Kidney (tissue), 13 donors: ENCODE measurements at regions not wholly inside any gene's neighbourhood (a gene's known extent, or its start where the extent isn't known, plus 50 kb on each side); places are given as distances from the start of the nearest gene placed in this dataset.

Experiments used
- DNase-seq, 5 donors: peaks; one replicate each; pipeline ENCODE4 v3.0.0-alpha.2; 2013 to 2020
- FAIRE-seq: peaks from 2 replicates; lab custom pipeline; 2012; peaks lifted over from hg19 to GRCh38; lab: Jason Lieb, UNC
- H3K27ac ChIP-seq, 2 donors: one replicate each; pipeline ENCODE4 v1.7.0; 2013; ENCODE audit warnings: low read depth in 2 of 2, low read length in 2 of 2, inconsistent platforms in 1 of 2
- H3K27me3 ChIP-seq: one replicate; pipeline ENCODE4 v1.7.1; 2013; ENCODE audit warnings: low read length, inconsistent platforms; ENCODE audit not compliant: control insufficient read depth, insufficient read depth
- H3K36me3 ChIP-seq, 3 donors: one replicate each; pipeline versions ENCODE4 v1.7.0 to v1.7.1; 2013; ENCODE audit warnings: low read length in 3 of 3, control low read depth in 1 of 3, inconsistent platforms in 1 of 3; ENCODE audit not compliant: insufficient read depth in 3 of 3, control insufficient read depth in 2 of 3
- H3K4me1 ChIP-seq, 3 donors: one replicate each; pipeline versions ENCODE4 v1.7.0 to v1.7.1; 2013; ENCODE audit warnings: low read length in 3 of 3, inconsistent platforms in 1 of 3, low read depth in 1 of 3; ENCODE audit not compliant: control insufficient read depth in 2 of 3, insufficient read depth in 2 of 3
- H3K4me3 ChIP-seq, 3 donors: one replicate each; pipeline versions ENCODE4 v1.7.0 to v1.8.1; 2013; ENCODE audit warnings: low read length in 3 of 3, control low read depth in 1 of 3, inconsistent platforms in 1 of 3
- H3K9ac ChIP-seq, 3 donors: one replicate each; pipeline versions ENCODE4 v1.7.0 to v1.7.1; 2013; ENCODE audit warnings: low read length in 3 of 3, control low read depth in 1 of 3, inconsistent platforms in 1 of 3
- H3K9me3 ChIP-seq, 3 donors: one replicate each; pipeline versions ENCODE4 v1.7.0 to v1.7.1; 2013; ENCODE audit warnings: low read length in 3 of 3, control low read depth in 1 of 3, inconsistent platforms in 1 of 3; ENCODE audit not compliant: control insufficient read depth in 2 of 3, insufficient read depth in 1 of 3
- intact Hi-C: fragments of 100-400 bp; cut with DNase I; formaldehyde crosslinking; loops from one replicate; pipeline ENCODE4 v1.11.1; 2022
- TF ChIP-seq, protein P1 (sequence below): IDR thresholded peaks from 3 replicates; pipeline ENCODE4 v1.5.1; 2012; ENCODE audit warnings: mild to moderate bottlenecking, moderate library complexity, borderline replicate concordance; ENCODE audit not compliant: insufficient read depth; ENCODE audit errors: extremely low read depth
- donor health status: control.
- donor health status: control.
- donor health status: control.
- donor health status: control.
- donor health status: control.
- donor health status: DM: yes; HTN: yes; CAD: no.
- donor health status: Normal renal cell carcinoma (clear cell type).

DNA sequence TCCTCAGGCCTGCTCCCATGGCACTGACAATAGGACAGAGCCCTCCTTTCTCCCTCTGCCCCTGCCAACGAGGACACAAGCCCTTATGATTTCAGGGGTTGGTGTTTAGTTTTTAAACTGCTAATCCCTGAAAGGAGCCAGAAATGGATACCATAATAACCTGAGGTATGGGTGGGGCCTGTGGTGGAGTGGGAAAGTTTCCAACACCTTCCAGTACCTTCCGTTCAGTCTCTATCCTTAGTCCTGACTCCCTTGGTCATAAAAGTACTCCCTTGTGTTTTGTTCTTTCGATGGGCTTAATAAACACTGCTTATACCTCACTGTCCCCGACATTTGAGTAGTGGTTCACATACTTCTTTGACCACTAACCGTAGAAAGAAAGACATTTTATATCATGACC lies 141.8 kb upstream of the MAGI3 start:
- Histone ChIP-seq H3K27ac (no peak overlapping the region), H3K36me3 (no peaks in the 10 kb centered on the region), H3K4me3 (no peak overlapping the region), H3K27me3 (no peaks in the 10 kb centered on the region), H3K9ac (no peak overlapping the region), H3K9me3 (no peaks in the 10 kb centered on the region), H3K4me1 (peaks cover 2 to 5% (median 5%) of the 10 kb centered on the region in 3 donors)
- FAIRE-seq = no peak
- DNase-seq = no peak
- intact Hi-C loops = no loop called here
- TF ChIP-seq, protein P1, sequence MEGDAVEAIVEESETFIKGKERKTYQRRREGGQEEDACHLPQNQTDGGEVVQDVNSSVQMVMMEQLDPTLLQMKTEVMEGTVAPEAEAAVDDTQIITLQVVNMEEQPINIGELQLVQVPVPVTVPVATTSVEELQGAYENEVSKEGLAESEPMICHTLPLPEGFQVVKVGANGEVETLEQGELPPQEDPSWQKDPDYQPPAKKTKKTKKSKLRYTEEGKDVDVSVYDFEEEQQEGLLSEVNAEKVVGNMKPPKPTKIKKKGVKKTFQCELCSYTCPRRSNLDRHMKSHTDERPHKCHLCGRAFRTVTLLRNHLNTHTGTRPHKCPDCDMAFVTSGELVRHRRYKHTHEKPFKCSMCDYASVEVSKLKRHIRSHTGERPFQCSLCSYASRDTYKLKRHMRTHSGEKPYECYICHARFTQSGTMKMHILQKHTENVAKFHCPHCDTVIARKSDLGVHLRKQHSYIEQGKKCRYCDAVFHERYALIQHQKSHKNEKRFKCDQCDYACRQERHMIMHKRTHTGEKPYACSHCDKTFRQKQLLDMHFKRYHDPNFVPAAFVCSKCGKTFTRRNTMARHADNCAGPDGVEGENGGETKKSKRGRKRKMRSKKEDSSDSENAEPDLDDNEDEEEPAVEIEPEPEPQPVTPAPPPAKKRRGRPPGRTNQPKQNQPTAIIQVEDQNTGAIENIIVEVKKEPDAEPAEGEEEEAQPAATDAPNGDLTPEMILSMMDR = no peak

DNA sequence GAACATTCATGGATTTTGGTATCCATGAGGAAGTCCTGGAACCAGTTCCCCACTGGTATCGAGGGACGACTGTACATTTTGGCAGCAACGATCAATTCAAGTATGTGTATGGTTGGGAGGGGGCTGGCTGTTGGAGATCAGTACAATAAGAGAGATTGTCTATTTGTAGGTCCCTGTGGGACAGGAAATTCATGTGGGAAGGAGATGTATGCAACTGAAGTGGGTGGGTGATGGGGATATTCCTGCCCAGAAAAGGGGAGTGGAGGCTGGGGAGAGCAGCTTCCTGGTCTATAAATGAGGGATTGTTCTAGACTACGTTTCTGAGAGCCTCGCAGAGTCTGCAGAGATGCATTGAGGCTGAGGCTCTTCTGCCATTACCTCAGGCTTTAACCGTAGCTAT lies 140.2 kb upstream of the MAGI3 start:
- H3K9ac ChIP-seq = no peak overlapping the region
- H3K36me3 ChIP-seq = no peaks in the 10 kb centered on the region
- H3K27ac ChIP-seq = no peak overlapping the region
- TF ChIP-seq, protein P1 = no peak
- no peaks in the 10 kb centered on the region for H3K9me3 ChIP-seq
- peaks cover 2 to 8% (median 5%) of the 10 kb centered on the region in 3 donors for H3K4me1 ChIP-seq
- H3K27me3 ChIP-seq = no peaks in the 10 kb centered on the region
- no peak for DNase-seq
- no peak overlapping the region for H3K4me3 ChIP-seq
- FAIRE-seq = no peak
- intact Hi-C loops = no loop called here

DNA sequence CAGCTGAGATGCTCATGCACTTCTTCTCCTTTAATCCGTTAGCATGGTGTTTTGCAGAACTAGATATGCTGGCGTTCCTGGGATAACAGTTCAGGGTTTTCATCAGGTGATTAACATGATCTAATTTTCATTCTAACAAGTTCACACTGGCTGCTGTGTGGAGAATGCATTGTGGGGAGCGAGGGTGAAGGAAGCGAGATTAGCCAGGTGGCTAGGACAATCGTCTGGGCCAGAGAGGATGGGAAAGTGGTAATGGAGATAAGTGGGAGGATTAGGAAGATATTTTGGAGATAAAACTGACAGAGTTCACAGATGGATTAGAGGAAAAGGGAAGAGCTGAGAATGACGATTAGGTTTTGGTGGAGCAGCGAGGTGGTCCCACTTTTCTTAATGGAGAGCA lies 138.1 kb upstream of the MAGI3 start:
- TF ChIP-seq, protein P1 = no peak
- FAIRE-seq (no peak), DNase-seq (no peak)
- Histone ChIP-seq H3K36me3 (no peaks in the 10 kb centered on the region), H3K4me1 (peaks cover 7 to 13% (median 7%) of the 10 kb centered on the region in 3 donors), H3K9ac (no peak overlapping the region), H3K4me3 (no peak overlapping the region), H3K27me3 (no peaks in the 10 kb centered on the region), H3K9me3 (no peaks in the 10 kb centered on the region), H3K27ac (no peak overlapping the region)
- intact Hi-C loops = no loop called here

DNA sequence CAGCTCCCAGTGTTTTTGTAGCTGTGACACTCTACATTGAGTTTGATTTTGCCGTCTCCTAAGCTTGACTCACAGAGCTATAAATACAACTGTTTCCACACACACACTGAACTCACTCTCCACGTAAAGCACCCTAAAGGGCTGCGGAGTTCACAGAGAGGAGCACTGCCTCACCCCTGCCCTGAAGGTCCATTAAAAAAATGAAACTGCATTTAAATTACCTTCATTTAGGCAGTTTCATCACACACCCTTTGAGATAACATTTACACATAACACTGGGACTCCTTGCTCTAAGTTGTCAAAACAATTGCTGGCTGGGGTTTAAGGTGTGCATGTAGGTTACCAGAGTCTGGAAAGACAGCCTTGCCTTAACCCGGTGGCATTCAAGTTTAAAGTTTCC lies 137.1 kb upstream of the MAGI3 start:
- Histone ChIP-seq H3K4me3 (no peak overlapping the region), H3K9ac (no peak overlapping the region), H3K4me1 (peaks cover 7 to 13% (median 7%) of the 10 kb centered on the region in 3 donors), H3K27me3 (no peaks in the 10 kb centered on the region), H3K9me3 (no peaks in the 10 kb centered on the region), H3K27ac (peak overlapping the region in 1 of 2 donors; percentile 8), H3K36me3 (no peaks in the 10 kb centered on the region)
- peak in 1 of 5 donors; percentile 30 for DNase-seq
- FAIRE-seq = no peak
- TF ChIP-seq, protein P1 = no peak
- intact Hi-C loops = no loop called here
